GM13976 (cell line): ENCODE measurements at regions not wholly inside any gene's neighbourhood (a gene's known extent, or its start where the extent isn't known, plus 50 kb on each side); places are given as distances from the start of the nearest gene placed in this dataset.
"Not testable (repeated sequence)": the region's sequence is repeated elsewhere in the genome, so short reads cannot be mapped to it uniquely, and the experiment has no call there.

Experiments
- DNase-seq: peaks from one replicate; pipeline ENCODE4 v3.0.0; 2012; ENCODE audit warnings: low spot score
- CTCF ChIP-seq: IDR thresholded peaks from 2 replicates; pipeline ENCODE4 v1.5.1; 2012; ENCODE audit warnings: borderline replicate concordance, mild to moderate bottlenecking; ENCODE audit not compliant: insufficient read depth; ENCODE audit errors: extremely low read depth, missing control alignments, control extremely low read depth
- in situ Hi-C: fragments of 300-500 bp; cut with MboI; formaldehyde crosslinking; loops from one replicate; pipeline ENCODE4 v1.12.0; 2022; ENCODE audit warnings: low sequenced_read_pairs, mixed read lengths, inconsistent platforms; ENCODE audit not compliant: unreplicated experiment

GRCh38 chr4:31467781-31468180 is 747.6 kb downstream of the PCDH7 start:
- in situ Hi-C loops = no loop called here
- no peak for TF ChIP-seq CTCF
- no peak for DNase-seq

- in situ Hi-C loops = no loop called here
- DNase-seq = no peak
- no peak for TF ChIP-seq CTCF
These were observed 754.1 kb downstream of the PCDH7 start for GRCh38 chr4:31474221-31474620.

GRCh38 chr4:31482691-31483090 is 762.5 kb downstream of the PCDH7 start:
- in situ Hi-C loops = no loop called here
- no peak for DNase-seq
- TF ChIP-seq CTCF = no peak

GRCh38 chr4:31499216-31499615 is 779.0 kb downstream of the PCDH7 start:
- in situ Hi-C loops, DNase-seq: not testable (repeated sequence)

- in situ Hi-C loops = no loop called here
- no peak for DNase-seq
- no peak for TF ChIP-seq CTCF
These were observed 796.4 kb downstream of the PCDH7 start for GRCh38 chr4:31516520-31516919.

- no peak for DNase-seq
- TF ChIP-seq CTCF = no peak
- in situ Hi-C loops = no loop called here
These were observed 798.7 kb downstream of the PCDH7 start for GRCh38 chr4:31518796-31519250.

GRCh38 chr4:31530555-31530954 is 810.4 kb downstream of the PCDH7 start:
- TF ChIP-seq CTCF = no peak
- no peak for DNase-seq
- in situ Hi-C loops = no loop called here

- in situ Hi-C loops = no loop called here
- DNase-seq = no peak
These were observed 818.7 kb downstream of the PCDH7 start for GRCh38 chr4:31538877-31539276.

More at GRCh38 chr4:31538877-31539276, 818.7 kb downstream of the PCDH7 start:
- no peak for TF ChIP-seq CTCF
